ENCODE measurements at regions not wholly inside any gene's neighbourhood (a gene's known extent, or its start where the extent isn't known, plus 50 kb on each side); places are given as distances from the start of the nearest gene placed in this dataset.

- H3K27me3 ChIP-seq (ENCODE audit: insufficient read depth, low read length), result 0 out of 2 replicates have a peak, but pooled peaks cover 8% of the 10 kb centered on the region
- no peaks in the 10 kb centered on the region for H3K4me1 ChIP-seq (ENCODE audit: control insufficient read depth in 1 of 2, insufficient read depth in 2 of 2, low read length in 2 of 2)
- intact Hi-C loops (cut with micrococcal nuclease), result no loop called here
- H3K79me2 ChIP-seq (ENCODE audit: insufficient read depth, low read length), result no peaks in the 10 kb centered on the region
- ChIA-PET RAD21 (ENCODE audit: low non-redundant PET in 1 of 2, low total read pairs in 2 of 2, uncharacterized antibody in 2 of 2, unreplicated experiment in 2 of 2) (no interaction called here), CTCF (no interaction called here), POLR2A (no interaction called here)
- no peak for ATAC-seq
- H3K36me3 ChIP-seq (ENCODE audit: control insufficient read depth in 1 of 2, insufficient read depth in 2 of 2, low read length in 2 of 2), result no peaks in the 10 kb centered on the region
- H2AFZ ChIP-seq (ENCODE audit: low read depth, low read length, poor library complexity, severe bottlenecking), result no peak overlapping the region
- TF ChIP-seq SRF (IDR thresholded peaks at IDR 0.05; ENCODE audit: low read depth) (no peak), ZNF274 (IDR thresholded peaks at IDR 0.05; ENCODE audit: low read depth, low read length) (no peak), CEBPB (IDR thresholded peaks at IDR 0.05; ENCODE audit: low read depth) (no peak)
- H3K27ac ChIP-seq (ENCODE audit: low read depth, low read length), result no peak overlapping the region
- H3K9ac ChIP-seq (ENCODE audit: low read length), result no peak overlapping the region
- no peaks in the 10 kb centered on the region for H3K9me2 ChIP-seq (ENCODE audit: insufficient read depth)
- no peak overlapping the region for H3K4me3 ChIP-seq (replicated peaks in 1 of 2; ENCODE audit: low read depth in 1 of 2, low read length in 2 of 2)
- H3K4me2 ChIP-seq (ENCODE audit: low read length), result no peak overlapping the region
- no TSS peak for BruUV-seq (replicated peaks)
- no peaks in the 10 kb centered on the region for H3K9me3 ChIP-seq (ENCODE audit: control insufficient read depth in 1 of 2, insufficient read depth in 1 of 2, low read depth in 1 of 2, low read length in 2 of 2)
- DNase-seq (ENCODE audit: low read depth, low spot score), result no peak
- H4K20me1 ChIP-seq (ENCODE audit: insufficient read depth), result no peaks in the 10 kb centered on the region
These were observed 128.6 kb upstream of the MYL2 start for GRCh38 chr12:111048991-111049390.

GRCh38 chr12:111046896-111047295 lies 126.5 kb upstream of the MYL2 start:
- Histone ChIP-seq H3K9me2 (ENCODE audit: insufficient read depth) (no peaks in the 10 kb centered on the region), H3K79me2 (ENCODE audit: insufficient read depth, low read length) (no peaks in the 10 kb centered on the region), H4K20me1 (ENCODE audit: insufficient read depth) (no peaks in the 10 kb centered on the region), H2AFZ (ENCODE audit: low read depth, low read length, poor library complexity, severe bottlenecking) (no peak overlapping the region), H3K9me3 (ENCODE audit: control insufficient read depth in 1 of 2, insufficient read depth in 1 of 2, low read depth in 1 of 2, low read length in 2 of 2) (no peaks in the 10 kb centered on the region), H3K4me3 (replicated peaks in 1 of 2; ENCODE audit: low read depth in 1 of 2, low read length in 2 of 2) (no peak overlapping the region), H3K27me3 (ENCODE audit: insufficient read depth, low read length) (0 out of 2 replicates have a peak, but pooled peaks cover 8% of the 10 kb centered on the region), H3K4me2 (ENCODE audit: low read length) (no peak overlapping the region), H3K36me3 (ENCODE audit: control insufficient read depth in 1 of 2, insufficient read depth in 2 of 2, low read length in 2 of 2) (no peaks in the 10 kb centered on the region), H3K27ac (ENCODE audit: low read depth, low read length) (no peak overlapping the region), H3K9ac (ENCODE audit: low read length) (no peak overlapping the region), H3K4me1 (ENCODE audit: control insufficient read depth in 1 of 2, insufficient read depth in 2 of 2, low read length in 2 of 2) (no peaks in the 10 kb centered on the region)
- ChIA-PET CTCF (no interaction called here), POLR2A (no interaction called here), RAD21 (ENCODE audit: low non-redundant PET in 1 of 2, low total read pairs in 2 of 2, uncharacterized antibody in 2 of 2, unreplicated experiment in 2 of 2) (no interaction called here)
- ATAC-seq (no peak), DNase-seq (ENCODE audit: low read depth, low spot score) (no peak)
- BruUV-seq (replicated peaks), result no TSS peak
- intact Hi-C loops (cut with micrococcal nuclease), result no loop called here
- TF ChIP-seq, protein P1, sequence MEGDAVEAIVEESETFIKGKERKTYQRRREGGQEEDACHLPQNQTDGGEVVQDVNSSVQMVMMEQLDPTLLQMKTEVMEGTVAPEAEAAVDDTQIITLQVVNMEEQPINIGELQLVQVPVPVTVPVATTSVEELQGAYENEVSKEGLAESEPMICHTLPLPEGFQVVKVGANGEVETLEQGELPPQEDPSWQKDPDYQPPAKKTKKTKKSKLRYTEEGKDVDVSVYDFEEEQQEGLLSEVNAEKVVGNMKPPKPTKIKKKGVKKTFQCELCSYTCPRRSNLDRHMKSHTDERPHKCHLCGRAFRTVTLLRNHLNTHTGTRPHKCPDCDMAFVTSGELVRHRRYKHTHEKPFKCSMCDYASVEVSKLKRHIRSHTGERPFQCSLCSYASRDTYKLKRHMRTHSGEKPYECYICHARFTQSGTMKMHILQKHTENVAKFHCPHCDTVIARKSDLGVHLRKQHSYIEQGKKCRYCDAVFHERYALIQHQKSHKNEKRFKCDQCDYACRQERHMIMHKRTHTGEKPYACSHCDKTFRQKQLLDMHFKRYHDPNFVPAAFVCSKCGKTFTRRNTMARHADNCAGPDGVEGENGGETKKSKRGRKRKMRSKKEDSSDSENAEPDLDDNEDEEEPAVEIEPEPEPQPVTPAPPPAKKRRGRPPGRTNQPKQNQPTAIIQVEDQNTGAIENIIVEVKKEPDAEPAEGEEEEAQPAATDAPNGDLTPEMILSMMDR (IDR thresholded peaks at IDR 0.05 in 2 of 3, conservative IDR thresholded peaks at IDR 0.05 in 1 of 3; ENCODE audit: borderline replicate concordance in 1 of 3, insufficient read depth in 1 of 3, low read depth in 2 of 3, low read length in 2 of 3), result no peak
- TF ChIP-seq RAD21 (IDR thresholded peaks at IDR 0.05; ENCODE audit: low read depth), result no peak
- TF ChIP-seq EZH2phosphoT487 (IDR thresholded peaks at IDR 0.05; ENCODE audit: borderline replicate concordance), result no peak
- no peak for TF ChIP-seq SP1 (IDR thresholded peaks at IDR 0.05; ENCODE audit: low read depth)
- no peak for TF ChIP-seq YY1 (IDR thresholded peaks at IDR 0.05; ENCODE audit: extremely low read depth, insufficient replicate concordance, low read depth, low read length)
- no peak for TF ChIP-seq EZH2 (IDR thresholded peaks at IDR 0.05)
- no peak for TF ChIP-seq JUND (IDR thresholded peaks at IDR 0.05)
- TF ChIP-seq, protein P2, sequence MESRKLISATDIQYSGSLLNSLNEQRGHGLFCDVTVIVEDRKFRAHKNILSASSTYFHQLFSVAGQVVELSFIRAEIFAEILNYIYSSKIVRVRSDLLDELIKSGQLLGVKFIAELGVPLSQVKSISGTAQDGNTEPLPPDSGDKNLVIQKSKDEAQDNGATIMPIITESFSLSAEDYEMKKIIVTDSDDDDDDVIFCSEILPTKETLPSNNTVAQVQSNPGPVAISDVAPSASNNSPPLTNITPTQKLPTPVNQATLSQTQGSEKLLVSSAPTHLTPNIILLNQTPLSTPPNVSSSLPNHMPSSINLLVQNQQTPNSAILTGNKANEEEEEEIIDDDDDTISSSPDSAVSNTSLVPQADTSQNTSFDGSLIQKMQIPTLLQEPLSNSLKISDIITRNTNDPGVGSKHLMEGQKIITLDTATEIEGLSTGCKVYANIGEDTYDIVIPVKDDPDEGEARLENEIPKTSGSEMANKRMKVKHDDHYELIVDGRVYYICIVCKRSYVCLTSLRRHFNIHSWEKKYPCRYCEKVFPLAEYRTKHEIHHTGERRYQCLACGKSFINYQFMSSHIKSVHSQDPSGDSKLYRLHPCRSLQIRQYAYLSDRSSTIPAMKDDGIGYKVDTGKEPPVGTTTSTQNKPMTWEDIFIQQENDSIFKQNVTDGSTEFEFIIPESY (IDR thresholded peaks at IDR 0.05; ENCODE audit: extremely low read depth, insufficient replicate concordance, low read length), result no peak
- TF ChIP-seq CBX3 (IDR thresholded peaks at IDR 0.05; ENCODE audit: low read depth), result no peak
- TF ChIP-seq CEBPB (IDR thresholded peaks at IDR 0.05; ENCODE audit: low read depth), result no peak
- no peak for TF ChIP-seq POLR2A (IDR thresholded peaks at IDR 0.05; ENCODE audit: borderline replicate concordance, extremely low read depth, insufficient read depth, insufficient read length)
- no peak for TF ChIP-seq SRF (IDR thresholded peaks at IDR 0.05; ENCODE audit: low read depth)
- no peak for TF ChIP-seq TCF7L2 (IDR thresholded peaks at IDR 0.05; ENCODE audit: borderline replicate concordance, extremely low read depth, insufficient read depth, insufficient read length)
